MM.1S (cell line): ENCODE measurements at regions not wholly inside any gene's neighbourhood (a gene's known extent, or its start where the extent isn't known, plus 50 kb on each side); places are given as distances from the start of the nearest gene placed in this dataset.

Experiments
- EZH2phosphoT487 ChIP-seq: fragments of 300-600 bp; sonication (generic); IDR thresholded peaks from 2 replicates; pipeline ENCODE4 v1.6.1; 2018; ENCODE audit warnings: antibody characterized with exemption, low read length
- TF ChIP-seq, protein P1 (sequence below): fragments of 300-600 bp; sonication (generic); IDR thresholded peaks from 2 replicates; pipeline ENCODE4 v1.5.1; 2016; ENCODE audit warnings: antibody characterized with exemption, low read length, mixed read lengths

GRCh38 chrX:9260603-9261002, 204.3 kb upstream of the TBL1X start:
- TF ChIP-seq, protein P1, sequence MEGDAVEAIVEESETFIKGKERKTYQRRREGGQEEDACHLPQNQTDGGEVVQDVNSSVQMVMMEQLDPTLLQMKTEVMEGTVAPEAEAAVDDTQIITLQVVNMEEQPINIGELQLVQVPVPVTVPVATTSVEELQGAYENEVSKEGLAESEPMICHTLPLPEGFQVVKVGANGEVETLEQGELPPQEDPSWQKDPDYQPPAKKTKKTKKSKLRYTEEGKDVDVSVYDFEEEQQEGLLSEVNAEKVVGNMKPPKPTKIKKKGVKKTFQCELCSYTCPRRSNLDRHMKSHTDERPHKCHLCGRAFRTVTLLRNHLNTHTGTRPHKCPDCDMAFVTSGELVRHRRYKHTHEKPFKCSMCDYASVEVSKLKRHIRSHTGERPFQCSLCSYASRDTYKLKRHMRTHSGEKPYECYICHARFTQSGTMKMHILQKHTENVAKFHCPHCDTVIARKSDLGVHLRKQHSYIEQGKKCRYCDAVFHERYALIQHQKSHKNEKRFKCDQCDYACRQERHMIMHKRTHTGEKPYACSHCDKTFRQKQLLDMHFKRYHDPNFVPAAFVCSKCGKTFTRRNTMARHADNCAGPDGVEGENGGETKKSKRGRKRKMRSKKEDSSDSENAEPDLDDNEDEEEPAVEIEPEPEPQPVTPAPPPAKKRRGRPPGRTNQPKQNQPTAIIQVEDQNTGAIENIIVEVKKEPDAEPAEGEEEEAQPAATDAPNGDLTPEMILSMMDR = no peak
- no peak for TF ChIP-seq EZH2phosphoT487
